Thyroid gland (tissue), 4 donors: ENCODE measurements at regions not wholly inside any gene's neighbourhood (a gene's known extent, or its start where the extent isn't known, plus 50 kb on each side); places are given as distances from the start of the nearest gene placed in this dataset.

Experiments
- CTCF ChIP-seq, 6 experiments: fragments of 200-600 bp in 3 of 6; fragments of 450-650 bp in 3 of 6; sonication (generic) in 3 of 6; IDR thresholded peaks; one replicate each; pipeline ENCODE4 v1.5.1; 2016 to 2019; ENCODE audit warnings: antibody characterized with exemption in 6 of 6, mild to moderate bottlenecking in 2 of 6, inconsistent platforms in 1 of 6, moderate library complexity in 1 of 6
- POLR2A ChIP-seq, 2 donors: fragments of 450-650 bp; IDR thresholded peaks; one replicate each; pipeline ENCODE4 v1.6.1; 2017; ENCODE audit warnings: antibody characterized with exemption in 2 of 2, mild to moderate bottlenecking in 2 of 2, moderate library complexity in 1 of 2

- no peak for TF ChIP-seq CTCF (IDR thresholded peaks at IDR 0.05)
- TF ChIP-seq POLR2A (IDR thresholded peaks at IDR 0.05), result no peak
Observed at GRCh38 chr13:59408738-59409137, 755.0 kb downstream of the DIAPH3 start.
